HEK293 (cell line): ENCODE measurements at regions not wholly inside any gene's neighbourhood (a gene's known extent, or its start where the extent isn't known, plus 50 kb on each side); places are given as distances from the start of the nearest gene placed in this dataset.

Source experiments
- CTCF ChIA-PET: fragments of 350-600 bp; formaldehyde crosslinking; extraction: SDS; loops from one replicate; lab custom pipeline; 2021; ENCODE audit warnings: antibody characterized with exemption; lab: Yijun Ruan, JAX
- POLR2A ChIA-PET: fragments of 300-600 bp; formaldehyde crosslinking; extraction: SDS; loops from one replicate; lab custom pipeline; 2020; ENCODE audit warnings: antibody characterized with exemption, inconsistent platforms; lab: Yijun Ruan, JAX
- H3K27ac ChIP-seq: fragments of 200-500 bp; sonication (Bioruptor generic); 2 replicates; pipeline ENCODE4 v1.5.1; 2014; ENCODE audit warnings: low read depth, low read length, control low read depth, inconsistent platforms; ENCODE audit errors: extremely low read depth
- H3K36me3 ChIP-seq, 2 experiments: fragments of 200-500 bp in 1 of 2; sonication (Bioruptor generic) in 1 of 2; 1 replicate in 1 of 2; 2 replicates in 1 of 2; pipeline ENCODE4 v1.5.1; 2014 to 2017; ENCODE audit warnings: inconsistent platforms in 2 of 2, low read length in 2 of 2; ENCODE audit not compliant: control insufficient read depth in 2 of 2, insufficient read depth in 1 of 2
- H3K4me1 ChIP-seq: fragments of 200-500 bp; sonication (Bioruptor generic); 2 replicates; pipeline ENCODE4 v1.5.1; 2014; ENCODE audit warnings: mild to moderate bottlenecking, low read length, inconsistent platforms; ENCODE audit not compliant: control insufficient read depth, insufficient read depth
- H3K4me3 ChIP-seq: 2 replicates; pipeline ENCODE4 v1.5.1; 2011; ENCODE audit warnings: low read depth, mild to moderate bottlenecking, control low read depth, low read length, moderate library complexity
- H3K9me3 ChIP-seq: fragments of 200-500 bp; sonication (Bioruptor generic); 2 replicates; pipeline ENCODE4 v1.5.1; 2014; ENCODE audit warnings: low read depth, low read length, inconsistent platforms; ENCODE audit not compliant: control insufficient read depth, insufficient read depth
- HOXA7 ChIP-seq: sonication (generic); formaldehyde crosslinking; IDR thresholded peaks from 2 replicates; pipeline ENCODE4 v1.8.1; 2022; ENCODE audit warnings: missing genetic modification reagents, borderline replicate concordance
- KLF8 ChIP-seq: fragments of 450-650 bp; formaldehyde crosslinking; IDR thresholded peaks from 2 replicates; pipeline ENCODE4 v1.5.1; 2016; ENCODE audit warnings: missing biosample characterization, missing genetic modification characterization
- ZNF2 ChIP-seq: fragments of 450-650 bp; formaldehyde crosslinking; IDR thresholded peaks from 2 replicates; pipeline ENCODE4 v1.5.1; 2016; ENCODE audit warnings: missing biosample characterization, missing genetic modification characterization
- ZNF223 ChIP-seq: fragments of 450-650 bp; formaldehyde crosslinking; IDR thresholded peaks from 2 replicates; pipeline ENCODE4 v1.5.1; 2016; ENCODE audit warnings: missing biosample characterization, missing genetic modification characterization
- ZNF311 ChIP-seq: fragments of 450-650 bp; formaldehyde crosslinking; IDR thresholded peaks from 2 replicates; pipeline ENCODE4 v1.5.1; 2017; ENCODE audit warnings: missing biosample characterization, missing genetic modification characterization, borderline replicate concordance
- ZNF37A ChIP-seq: fragments of 450-650 bp; IDR thresholded peaks from 2 replicates; pipeline ENCODE4 v1.5.1; 2018; ENCODE audit warnings: missing biosample characterization, missing genetic modification characterization
- ZNF394 ChIP-seq: fragments of 450-650 bp; formaldehyde crosslinking; IDR thresholded peaks from 2 replicates; pipeline ENCODE4 v1.5.1; 2016; ENCODE audit warnings: missing biosample characterization, missing genetic modification characterization, mild to moderate bottlenecking, moderate library complexity, borderline replicate concordance
- ZNF423 ChIP-seq: fragments of 450-650 bp; formaldehyde crosslinking; IDR thresholded peaks from 2 replicates; pipeline ENCODE4 v1.5.1; 2016; ENCODE audit warnings: missing biosample characterization, missing genetic modification characterization
- ZNF510 ChIP-seq: fragments of 450-650 bp; formaldehyde crosslinking; IDR thresholded peaks from 2 replicates; pipeline ENCODE4 v1.5.1; 2018; ENCODE audit warnings: mild to moderate bottlenecking, missing genetic modification characterization, missing biosample characterization; ENCODE audit not compliant: insufficient replicate concordance
- ZNF548 ChIP-seq: fragments of 450-650 bp; formaldehyde crosslinking; IDR thresholded peaks from 2 replicates; pipeline ENCODE4 v1.5.1; 2016; ENCODE audit warnings: missing biosample characterization, missing genetic modification characterization
- ZNF600 ChIP-seq: fragments of 450-650 bp; formaldehyde crosslinking; IDR thresholded peaks from 2 replicates; pipeline ENCODE4 v1.5.1; 2016; ENCODE audit warnings: missing biosample characterization, missing genetic modification characterization
- ZNF660 ChIP-seq: fragments of 450-650 bp; IDR thresholded peaks from 2 replicates; pipeline ENCODE4 v1.5.1; 2018; ENCODE audit warnings: missing biosample characterization, mild to moderate bottlenecking, missing genetic modification characterization
- ZNF747 ChIP-seq: fragments of 450-650 bp; formaldehyde crosslinking; IDR thresholded peaks from 2 replicates; pipeline ENCODE4 v1.5.1; 2016; ENCODE audit warnings: missing biosample characterization, missing genetic modification characterization
- ZNF791 ChIP-seq: fragments of 450-650 bp; formaldehyde crosslinking; IDR thresholded peaks from 2 replicates; pipeline ENCODE4 v1.5.1; 2016; ENCODE audit warnings: missing biosample characterization, missing genetic modification characterization
- ZNF837 ChIP-seq: fragments of 450-650 bp; formaldehyde crosslinking; IDR thresholded peaks from 2 replicates; pipeline ENCODE4 v1.5.1; 2016; ENCODE audit warnings: missing biosample characterization, missing genetic modification characterization
- TF ChIP-seq, protein P1 (sequence below): fragments of 450-650 bp; formaldehyde crosslinking; conservative IDR thresholded peaks from 2 replicates; pipeline ENCODE4 v1.5.1; 2016; ENCODE audit warnings: low read depth, missing biosample characterization, missing genetic modification characterization
- TF ChIP-seq, protein P2 (sequence below): fragments of 450-650 bp; formaldehyde crosslinking; IDR thresholded peaks from 2 replicates; pipeline ENCODE4 v1.5.1; 2016; ENCODE audit warnings: missing biosample characterization, missing genetic modification characterization
- TF ChIP-seq, protein P3 (sequence below): fragments of 450-650 bp; formaldehyde crosslinking; IDR thresholded peaks from 2 replicates; pipeline ENCODE4 v1.5.1; 2016; ENCODE audit warnings: missing biosample characterization, missing genetic modification characterization
- TF ChIP-seq, protein P4 (sequence below): fragments of 450-650 bp; IDR thresholded peaks from 2 replicates; pipeline ENCODE4 v1.5.1; 2018; ENCODE audit warnings: missing biosample characterization, missing genetic modification characterization
- TF ChIP-seq, protein P5 (sequence below): fragments of 450-650 bp; formaldehyde crosslinking; IDR thresholded peaks from 2 replicates; pipeline ENCODE4 v1.5.1; 2017; ENCODE audit warnings: missing biosample characterization, missing genetic modification characterization

DNA sequence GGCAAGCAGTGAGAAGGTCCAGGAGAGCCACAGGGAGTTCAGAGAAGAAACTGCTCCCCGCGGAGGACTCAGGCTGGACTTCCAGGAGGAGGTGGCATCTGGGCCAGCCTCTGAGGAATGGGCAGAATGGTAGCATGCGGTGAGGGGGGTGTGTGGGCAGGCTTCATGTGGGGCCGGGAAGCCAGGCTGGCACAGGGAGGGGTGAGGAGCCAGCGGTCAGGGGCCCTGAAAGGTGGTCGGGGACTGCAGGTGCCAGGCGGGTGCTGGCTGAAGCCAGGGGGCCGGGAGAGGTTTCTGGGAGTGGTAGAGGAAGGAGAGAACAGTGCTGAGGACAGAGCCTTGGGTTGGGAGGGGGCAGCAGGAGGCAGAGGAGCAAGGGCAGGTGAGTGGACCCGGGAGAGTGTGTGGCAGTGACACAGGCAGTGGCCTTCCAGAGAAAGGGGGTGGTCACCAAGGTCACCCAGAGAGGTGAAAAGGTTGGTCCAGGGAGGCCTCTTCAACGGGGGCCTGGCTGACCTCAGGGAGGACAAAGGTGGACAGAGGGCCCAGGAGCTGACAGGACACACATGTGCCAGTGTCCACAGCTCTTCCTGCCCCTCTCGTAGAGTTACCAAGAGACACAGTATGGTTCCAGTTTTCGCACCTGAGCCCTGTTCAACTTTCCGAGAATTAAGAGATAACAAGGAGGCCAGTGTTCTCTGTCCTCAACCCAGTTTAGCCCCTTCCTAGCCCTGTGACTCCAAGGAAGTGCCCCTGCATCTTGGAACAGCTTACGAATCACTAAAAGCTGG, 101.2 kb upstream of the ASB18 start:
- ChIA-PET CTCF (no interaction called here), POLR2A (no interaction called here)
- Histone ChIP-seq H3K4me3 (no peak overlapping the region), H3K4me1 (no peaks in the 10 kb centered on the region), H3K9me3 (no peaks in the 10 kb centered on the region), H3K27ac (no peak overlapping the region), H3K36me3 (no peaks in the 10 kb centered on the region)
- TF ChIP-seq, protein P1, sequence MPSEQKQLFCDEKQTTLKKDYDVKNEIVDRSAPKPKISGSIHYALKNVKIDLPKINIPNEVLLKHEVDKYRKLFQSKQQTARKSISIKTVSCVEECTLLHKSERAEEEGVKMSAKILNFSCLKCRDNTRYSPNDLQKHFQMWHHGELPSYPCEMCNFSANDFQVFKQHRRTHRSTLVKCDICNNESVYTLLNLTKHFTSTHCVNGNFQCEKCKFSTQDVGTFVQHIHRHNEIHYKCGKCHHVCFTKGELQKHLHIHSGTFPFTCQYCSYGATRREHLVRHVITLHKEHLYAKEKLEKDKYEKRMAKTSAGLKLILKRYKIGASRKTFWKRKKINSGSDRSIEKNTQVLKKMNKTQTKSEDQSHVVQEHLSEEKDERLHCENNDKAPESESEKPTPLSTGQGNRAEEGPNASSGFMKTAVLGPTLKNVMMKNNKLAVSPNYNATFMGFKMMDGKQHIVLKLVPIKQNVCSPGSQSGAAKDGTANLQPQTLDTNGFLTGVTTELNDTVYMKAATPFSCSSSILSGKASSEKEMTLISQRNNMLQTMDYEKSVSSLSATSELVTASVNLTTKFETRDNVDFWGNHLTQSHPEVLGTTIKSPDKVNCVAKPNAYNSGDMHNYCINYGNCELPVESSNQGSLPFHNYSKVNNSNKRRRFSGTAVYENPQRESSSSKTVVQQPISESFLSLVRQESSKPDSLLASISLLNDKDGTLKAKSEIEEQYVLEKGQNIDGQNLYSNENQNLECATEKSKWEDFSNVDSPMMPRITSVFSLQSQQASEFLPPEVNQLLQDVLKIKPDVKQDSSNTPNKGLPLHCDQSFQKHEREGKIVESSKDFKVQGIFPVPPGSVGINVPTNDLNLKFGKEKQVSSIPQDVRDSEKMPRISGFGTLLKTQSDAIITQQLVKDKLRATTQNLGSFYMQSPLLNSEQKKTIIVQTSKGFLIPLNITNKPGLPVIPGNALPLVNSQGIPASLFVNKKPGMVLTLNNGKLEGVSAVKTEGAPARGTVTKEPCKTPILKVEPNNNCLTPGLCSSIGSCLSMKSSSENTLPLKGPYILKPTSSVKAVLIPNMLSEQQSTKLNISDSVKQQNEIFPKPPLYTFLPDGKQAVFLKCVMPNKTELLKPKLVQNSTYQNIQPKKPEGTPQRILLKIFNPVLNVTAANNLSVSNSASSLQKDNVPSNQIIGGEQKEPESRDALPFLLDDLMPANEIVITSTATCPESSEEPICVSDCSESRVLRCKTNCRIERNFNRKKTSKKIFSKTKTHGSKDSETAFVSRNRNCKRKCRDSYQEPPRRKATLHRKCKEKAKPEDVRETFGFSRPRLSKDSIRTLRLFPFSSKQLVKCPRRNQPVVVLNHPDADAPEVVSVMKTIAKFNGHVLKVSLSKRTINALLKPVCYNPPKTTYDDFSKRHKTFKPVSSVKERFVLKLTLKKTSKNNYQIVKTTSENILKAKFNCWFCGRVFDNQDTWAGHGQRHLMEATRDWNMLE: no peak
- TF ChIP-seq ZNF660 (tag by site-specific recombination) (no peak), ZNF394 (tag by site-specific recombination) (no peak), ZNF548 (tag by site-specific recombination) (no peak), ZNF837 (tag by site-specific recombination) (no peak), HOXA7 (CRISPR knock-in tag) (no peak), ZNF311 (no peak), ZNF600 (tag by site-specific recombination) (no peak), ZNF2 (no peak), ZNF223 (tag by site-specific recombination) (no peak), ZNF423 (no peak), ZNF747 (tag by site-specific recombination) (no peak), ZNF510 (tag by site-specific recombination) (no peak), ZNF37A (tag by site-specific recombination) (no peak), ZNF791 (tag by site-specific recombination) (no peak), KLF8 (tag by site-specific recombination) (no peak)
- TF ChIP-seq, protein P2, sequence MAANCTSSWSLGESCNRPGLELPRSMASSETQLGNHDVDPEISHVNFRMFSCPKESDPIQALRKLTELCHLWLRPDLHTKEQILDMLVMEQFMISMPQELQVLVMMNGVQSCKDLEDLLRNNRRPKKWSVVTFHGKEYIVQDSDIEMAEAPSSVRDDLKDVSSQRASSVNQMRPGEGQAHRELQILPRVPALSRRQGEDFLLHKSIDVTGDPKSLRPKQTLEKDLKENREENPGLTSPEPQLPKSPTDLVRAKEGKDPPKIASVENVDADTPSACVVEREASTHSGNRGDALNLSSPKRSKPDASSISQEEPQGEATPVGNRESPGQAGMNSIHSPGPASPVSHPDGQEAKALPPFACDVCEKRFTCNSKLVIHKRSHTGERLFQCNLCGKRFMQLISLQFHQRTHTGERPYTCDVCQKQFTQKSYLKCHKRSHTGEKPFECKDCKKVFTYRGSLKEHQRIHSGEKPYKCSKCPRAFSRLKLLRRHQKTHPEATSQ (tag by site-specific recombination): no peak
- TF ChIP-seq, protein P3, sequence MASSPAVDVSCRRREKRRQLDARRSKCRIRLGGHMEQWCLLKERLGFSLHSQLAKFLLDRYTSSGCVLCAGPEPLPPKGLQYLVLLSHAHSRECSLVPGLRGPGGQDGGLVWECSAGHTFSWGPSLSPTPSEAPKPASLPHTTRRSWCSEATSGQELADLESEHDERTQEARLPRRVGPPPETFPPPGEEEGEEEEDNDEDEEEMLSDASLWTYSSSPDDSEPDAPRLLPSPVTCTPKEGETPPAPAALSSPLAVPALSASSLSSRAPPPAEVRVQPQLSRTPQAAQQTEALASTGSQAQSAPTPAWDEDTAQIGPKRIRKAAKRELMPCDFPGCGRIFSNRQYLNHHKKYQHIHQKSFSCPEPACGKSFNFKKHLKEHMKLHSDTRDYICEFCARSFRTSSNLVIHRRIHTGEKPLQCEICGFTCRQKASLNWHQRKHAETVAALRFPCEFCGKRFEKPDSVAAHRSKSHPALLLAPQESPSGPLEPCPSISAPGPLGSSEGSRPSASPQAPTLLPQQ: no peak
- TF ChIP-seq, protein P4, sequence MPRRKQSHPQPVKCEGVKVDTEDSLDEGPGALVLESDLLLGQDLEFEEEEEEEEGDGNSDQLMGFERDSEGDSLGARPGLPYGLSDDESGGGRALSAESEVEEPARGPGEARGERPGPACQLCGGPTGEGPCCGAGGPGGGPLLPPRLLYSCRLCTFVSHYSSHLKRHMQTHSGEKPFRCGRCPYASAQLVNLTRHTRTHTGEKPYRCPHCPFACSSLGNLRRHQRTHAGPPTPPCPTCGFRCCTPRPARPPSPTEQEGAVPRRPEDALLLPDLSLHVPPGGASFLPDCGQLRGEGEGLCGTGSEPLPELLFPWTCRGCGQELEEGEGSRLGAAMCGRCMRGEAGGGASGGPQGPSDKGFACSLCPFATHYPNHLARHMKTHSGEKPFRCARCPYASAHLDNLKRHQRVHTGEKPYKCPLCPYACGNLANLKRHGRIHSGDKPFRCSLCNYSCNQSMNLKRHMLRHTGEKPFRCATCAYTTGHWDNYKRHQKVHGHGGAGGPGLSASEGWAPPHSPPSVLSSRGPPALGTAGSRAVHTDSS (tag by site-specific recombination): no peak
- TF ChIP-seq, protein P5, sequence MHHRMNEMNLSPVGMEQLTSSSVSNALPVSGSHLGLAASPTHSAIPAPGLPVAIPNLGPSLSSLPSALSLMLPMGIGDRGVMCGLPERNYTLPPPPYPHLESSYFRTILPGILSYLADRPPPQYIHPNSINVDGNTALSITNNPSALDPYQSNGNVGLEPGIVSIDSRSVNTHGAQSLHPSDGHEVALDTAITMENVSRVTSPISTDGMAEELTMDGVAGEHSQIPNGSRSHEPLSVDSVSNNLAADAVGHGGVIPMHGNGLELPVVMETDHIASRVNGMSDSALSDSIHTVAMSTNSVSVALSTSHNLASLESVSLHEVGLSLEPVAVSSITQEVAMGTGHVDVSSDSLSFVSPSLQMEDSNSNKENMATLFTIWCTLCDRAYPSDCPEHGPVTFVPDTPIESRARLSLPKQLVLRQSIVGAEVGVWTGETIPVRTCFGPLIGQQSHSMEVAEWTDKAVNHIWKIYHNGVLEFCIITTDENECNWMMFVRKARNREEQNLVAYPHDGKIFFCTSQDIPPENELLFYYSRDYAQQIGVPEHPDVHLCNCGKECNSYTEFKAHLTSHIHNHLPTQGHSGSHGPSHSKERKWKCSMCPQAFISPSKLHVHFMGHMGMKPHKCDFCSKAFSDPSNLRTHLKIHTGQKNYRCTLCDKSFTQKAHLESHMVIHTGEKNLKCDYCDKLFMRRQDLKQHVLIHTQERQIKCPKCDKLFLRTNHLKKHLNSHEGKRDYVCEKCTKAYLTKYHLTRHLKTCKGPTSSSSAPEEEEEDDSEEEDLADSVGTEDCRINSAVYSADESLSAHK (tag by site-specific recombination): no peak
